Tibial artery (tissue), 4 donors: ENCODE measurements at regions not wholly inside any gene's neighbourhood (a gene's known extent, or its start where the extent isn't known, plus 50 kb on each side); places are given as distances from the start of the nearest gene placed in this dataset.

ENCODE experiments used
- DNase-seq, 2 donors: peaks; one replicate each; pipeline ENCODE4 v3.0.0-alpha.2; 2019
- H3K27ac ChIP-seq, 2 donors: fragments of 200-600 bp; sonication (generic) in 1 of 2; 1 replicate in 1 of 2; 2 replicates in 1 of 2; pipeline ENCODE4 v1.5.1; 2018 to 2019; ENCODE audit warnings: mild to moderate bottlenecking in 1 of 2
- H3K27me3 ChIP-seq, 2 donors: fragments of 200-600 bp; sonication (generic) in 1 of 2; one replicate each; pipeline versions ENCODE4 v1.5.1 to v1.6.0; 2016 to 2019
- H3K36me3 ChIP-seq, 3 donors: fragments of 200-600 bp; sonication (generic) in 2 of 3; one replicate each; pipeline ENCODE4 v1.5.1; 2016 to 2019; ENCODE audit warnings: mild to moderate bottlenecking in 2 of 3
- H3K4me1 ChIP-seq, 4 donors: fragments of 200-600 bp; sonication (generic) in 2 of 4; 1 replicate in 3 of 4; 2 replicates in 1 of 4; pipeline ENCODE4 v1.5.1; 2016 to 2019
- H3K4me3 ChIP-seq, 2 donors: fragments of 200-600 bp; sonication (generic) in 1 of 2; 1 replicate in 1 of 2; 2 replicates in 1 of 2; pipeline ENCODE4 v1.5.1; 2018 to 2019; ENCODE audit warnings: mild to moderate bottlenecking in 2 of 2
- H3K9me3 ChIP-seq, 3 donors: fragments of 200-600 bp; sonication (generic) in 1 of 3; one replicate each; pipeline ENCODE4 v1.5.1; 2016 to 2019
- CTCF ChIP-seq, 2 experiments: fragments of 200-600 bp in 1 of 2; fragments of 450-650 bp in 1 of 2; IDR thresholded peaks; one replicate each; pipeline ENCODE4 v1.5.1; 2017 to 2019; ENCODE audit warnings: antibody characterized with exemption in 2 of 2, mild to moderate bottlenecking in 1 of 2, moderate library complexity in 1 of 2
- intact Hi-C: fragments of 100-400 bp; cut with DNase I; formaldehyde crosslinking; loops from one replicate; pipeline ENCODE4 v1.15.0; 2023; ENCODE audit warnings: low total_unique reads

- intact Hi-C loops = no loop called here
- Histone ChIP-seq H3K27ac (no peak overlapping the region), H3K4me3 (no peak overlapping the region), H3K9me3 (no peaks in the 10 kb centered on the region), H3K27me3 (no peaks in the 10 kb centered on the region), H3K4me1 (no peaks in the 10 kb centered on the region), H3K36me3 (no peaks in the 10 kb centered on the region)
- no peak for DNase-seq
- no peak for TF ChIP-seq CTCF (IDR thresholded peaks at IDR 0.05)
Measured at GRCh38 chr1:103945774-103946173, 196.1 kb downstream of the AMY1C start.

- Histone ChIP-seq H3K27me3 (no peaks in the 10 kb centered on the region), H3K4me1 (no peaks in the 10 kb centered on the region), H3K9me3 (no peaks in the 10 kb centered on the region), H3K27ac (no peak overlapping the region), H3K4me3 (no peak overlapping the region), H3K36me3 (no peaks in the 10 kb centered on the region)
- no peak for TF ChIP-seq CTCF (IDR thresholded peaks at IDR 0.05)
- intact Hi-C loops = no loop called here
- DNase-seq = no peak
Measured at GRCh38 chr1:103948526-103948925, 198.8 kb downstream of the AMY1C start.

GRCh38 chr1:103949779-103950178 is 200.1 kb downstream of the AMY1C start:
- Histone ChIP-seq H3K27ac (no peak overlapping the region), H3K36me3 (no peaks in the 10 kb centered on the region), H3K4me1 (no peaks in the 10 kb centered on the region), H3K27me3 (no peaks in the 10 kb centered on the region), H3K4me3 (no peak overlapping the region), H3K9me3 (no peaks in the 10 kb centered on the region)
- no peak for DNase-seq
- no peak for TF ChIP-seq CTCF (IDR thresholded peaks at IDR 0.05)
- intact Hi-C loops = no loop called here

- no peaks in the 10 kb centered on the region for H3K9me3 ChIP-seq
- TF ChIP-seq CTCF (IDR thresholded peaks at IDR 0.05) = no peak
- DNase-seq = no peak
- no peaks in the 10 kb centered on the region for H3K36me3 ChIP-seq
- intact Hi-C loops = no loop called here
- no peaks in the 10 kb centered on the region for H3K4me1 ChIP-seq
- H3K27ac ChIP-seq = no peak overlapping the region
- H3K27me3 ChIP-seq = no peaks in the 10 kb centered on the region
- H3K4me3 ChIP-seq = no peak overlapping the region
Measured at GRCh38 chr1:103953386-103953785, 203.7 kb downstream of the AMY1C start.

GRCh38 chr1:103958699-103959098 is 209.0 kb downstream of the AMY1C start:
- Histone ChIP-seq H3K27me3 (no peaks in the 10 kb centered on the region), H3K36me3 (no peaks in the 10 kb centered on the region), H3K27ac (no peak overlapping the region), H3K4me1 (no peaks in the 10 kb centered on the region), H3K9me3 (peaks cover 0 to 14% (median 0%) of the 10 kb centered on the region in 3 donors), H3K4me3 (no peak overlapping the region)
- no peak for DNase-seq
- intact Hi-C loops = no loop called here
- no peak for TF ChIP-seq CTCF (IDR thresholded peaks at IDR 0.05)

GRCh38 chr1:103959565-103959964 is 209.9 kb downstream of the AMY1C start:
- no peak overlapping the region for H3K27ac ChIP-seq
- intact Hi-C loops = no loop called here
- no peaks in the 10 kb centered on the region for H3K36me3 ChIP-seq
- no peak for TF ChIP-seq CTCF (IDR thresholded peaks at IDR 0.05)
- H3K9me3 ChIP-seq = peaks cover 0 to 14% (median 0%) of the 10 kb centered on the region in 3 donors
- no peaks in the 10 kb centered on the region for H3K4me1 ChIP-seq
- H3K4me3 ChIP-seq = no peak overlapping the region
- DNase-seq = no peak
- no peaks in the 10 kb centered on the region for H3K27me3 ChIP-seq
